SU-DHL-6 (cell line): ENCODE measurements at regions not wholly inside any gene's neighbourhood (a gene's known extent, or its start where the extent isn't known, plus 50 kb on each side); places are given as distances from the start of the nearest gene placed in this dataset.

ENCODE experiments used
- CTCF ChIP-seq: fragments of 200-600 bp; sonication (generic); IDR thresholded peaks from one replicate; pipeline ENCODE4 v1.5.1; 2017; ENCODE audit warnings: antibody characterized with exemption, mild to moderate bottlenecking, low read length, moderate library complexity; ENCODE audit not compliant: insufficient read depth, poor library complexity, severe bottlenecking
- EZH2phosphoT487 ChIP-seq: fragments of 200-600 bp; sonication (generic), shearing (Covaris generic); conservative IDR thresholded peaks from 2 replicates; pipeline ENCODE4 v1.6.1; 2018; ENCODE audit warnings: mild to moderate bottlenecking, antibody characterized with exemption, low read length, moderate library complexity, mixed read lengths

- no peak for TF ChIP-seq CTCF
- no peak for TF ChIP-seq EZH2phosphoT487
Observed at GRCh38 chr10:128418819-128419218, 292.6 kb upstream of the MKI67 start.
